ENCODE measurements at regions not wholly inside any gene's neighbourhood (a gene's known extent, or its start where the extent isn't known, plus 50 kb on each side); places are given as distances from the start of the nearest gene placed in this dataset.
A peak's percentile ranks its signal among the peaks of the same experiment; 100 is the strongest.
"Not testable (repeated sequence)": the region's sequence is repeated elsewhere in the genome, so short reads cannot be mapped to it uniquely, and the experiment has no call there.

- no peak for DNase-seq
Observed at GRCh38 chr3:72628065-72628464, 220.2 kb downstream of the SHQ1 start.

- no peak for DNase-seq
Observed at GRCh38 chr3:72627271-72627670, 221.0 kb downstream of the SHQ1 start.

- no peak for DNase-seq
Observed at GRCh38 chr3:72625602-72626337, 222.5 kb downstream of the SHQ1 start.

GRCh38 chr3:72624656-72625055 is 223.6 kb downstream of the SHQ1 start:
- DNase-seq = no peak

- DNase-seq = peak in 5 of 56 donors; percentile 3 to 17 (median 6)
Observed at GRCh38 chr3:72618739-72619138, 229.5 kb downstream of the SHQ1 start.

GRCh38 chr3:72617424-72618024 is 230.7 kb downstream of the SHQ1 start:
- no peak for DNase-seq

- DNase-seq = no peak
Observed at GRCh38 chr3:72615776-72616175, 232.5 kb downstream of the SHQ1 start.

- no peak for DNase-seq
Observed at GRCh38 chr3:72615182-72615581, 233.1 kb downstream of the SHQ1 start.

GRCh38 chr3:72614394-72615074 is 233.7 kb downstream of the SHQ1 start:
- no peak for DNase-seq

- DNase-seq = no peak
Observed at GRCh38 chr3:72613871-72614270, 234.4 kb downstream of the SHQ1 start.

- not testable (repeated sequence) for DNase-seq
Observed at GRCh38 chr3:72609114-72609513, 239.1 kb downstream of the SHQ1 start.

- DNase-seq = no peak
Observed at GRCh38 chr3:72606005-72606800, 242.0 kb downstream of the SHQ1 start.

- DNase-seq = peak in 2 of 56 donors; percentile 12 to 28
Observed at GRCh38 chr3:72604328-72604727, 243.9 kb downstream of the SHQ1 start.

GRCh38 chr3:72601983-72602750 is 246.1 kb downstream of the SHQ1 start:
- no peak for DNase-seq

- DNase-seq = peak in 6 of 56 donors; percentile 5 to 22 (median 14)
Observed at GRCh38 chr3:72601060-72601459, 247.2 kb downstream of the SHQ1 start.

- DNase-seq = peak in 10 of 56 donors; percentile 6 to 41 (median 12)
Observed at GRCh38 chr3:72597756-72598195, 250.5 kb downstream of the SHQ1 start.

- DNase-seq = no peak
Observed at GRCh38 chr3:72597043-72597442, 251.2 kb downstream of the SHQ1 start.

- no peak for DNase-seq
Observed at GRCh38 chr3:72595927-72596610, 252.2 kb downstream of the SHQ1 start.

- no peak for DNase-seq
Observed at GRCh38 chr3:72595376-72595775, 252.9 kb downstream of the SHQ1 start.

GRCh38 chr3:72594615-72595215 is 253.5 kb downstream of the SHQ1 start:
- DNase-seq = no peak
